Astrocyte (in vitro differentiated cells and primary cell): ENCODE measurements at regions not wholly inside any gene's neighbourhood (a gene's known extent, or its start where the extent isn't known, plus 50 kb on each side); places are given as distances from the start of the nearest gene placed in this dataset.

Experiments used
- EZH2 ChIP-seq: IDR thresholded peaks from 2 replicates; pipeline ENCODE4 v1.6.1; 2012; ENCODE audit warnings: mild to moderate bottlenecking, low read length, inconsistent platforms; ENCODE audit not compliant: insufficient read depth
- TF ChIP-seq, protein P1 (sequence below): IDR thresholded peaks from 2 replicates; pipeline ENCODE4 v1.5.1; 2011; ENCODE audit warnings: low read depth, mild to moderate bottlenecking, inconsistent platforms, low read length, moderate library complexity; ENCODE audit not compliant: insufficient read depth

DNA sequence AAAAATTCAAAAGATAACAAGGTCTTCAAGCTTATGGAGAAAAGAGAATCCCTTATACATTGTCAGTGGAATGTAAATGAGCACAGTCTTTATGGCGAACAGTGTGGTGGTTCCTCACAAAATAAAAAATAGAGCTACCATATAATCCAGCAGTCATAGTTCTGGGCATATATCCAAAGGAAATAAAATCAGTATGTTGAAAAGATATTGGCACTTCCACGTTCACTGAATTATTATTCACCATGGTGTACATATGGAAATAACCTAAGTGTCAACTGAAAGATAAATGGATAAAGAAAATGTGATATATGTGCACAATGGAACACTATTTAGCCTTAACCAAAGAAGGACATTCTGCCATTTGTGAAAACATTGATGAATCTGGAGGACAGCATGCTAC is 1161.2 kb downstream of the ROBO2 start:
- TF ChIP-seq, protein P1, sequence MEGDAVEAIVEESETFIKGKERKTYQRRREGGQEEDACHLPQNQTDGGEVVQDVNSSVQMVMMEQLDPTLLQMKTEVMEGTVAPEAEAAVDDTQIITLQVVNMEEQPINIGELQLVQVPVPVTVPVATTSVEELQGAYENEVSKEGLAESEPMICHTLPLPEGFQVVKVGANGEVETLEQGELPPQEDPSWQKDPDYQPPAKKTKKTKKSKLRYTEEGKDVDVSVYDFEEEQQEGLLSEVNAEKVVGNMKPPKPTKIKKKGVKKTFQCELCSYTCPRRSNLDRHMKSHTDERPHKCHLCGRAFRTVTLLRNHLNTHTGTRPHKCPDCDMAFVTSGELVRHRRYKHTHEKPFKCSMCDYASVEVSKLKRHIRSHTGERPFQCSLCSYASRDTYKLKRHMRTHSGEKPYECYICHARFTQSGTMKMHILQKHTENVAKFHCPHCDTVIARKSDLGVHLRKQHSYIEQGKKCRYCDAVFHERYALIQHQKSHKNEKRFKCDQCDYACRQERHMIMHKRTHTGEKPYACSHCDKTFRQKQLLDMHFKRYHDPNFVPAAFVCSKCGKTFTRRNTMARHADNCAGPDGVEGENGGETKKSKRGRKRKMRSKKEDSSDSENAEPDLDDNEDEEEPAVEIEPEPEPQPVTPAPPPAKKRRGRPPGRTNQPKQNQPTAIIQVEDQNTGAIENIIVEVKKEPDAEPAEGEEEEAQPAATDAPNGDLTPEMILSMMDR = no peak
- TF ChIP-seq EZH2 = no peak
